Kidney epithelial cell (primary cell): ENCODE measurements at regions not wholly inside any gene's neighbourhood (a gene's known extent, or its start where the extent isn't known, plus 50 kb on each side); places are given as distances from the start of the nearest gene placed in this dataset.

ENCODE experiments used
- DNase-seq: peaks from one replicate; pipeline ENCODE4 v3.0.0-alpha.2; 2010; ENCODE audit warnings: low read depth
- H3K27me3 ChIP-seq: 2 replicates; pipeline ENCODE4 v1.6.0; 2011; ENCODE audit warnings: low read length; ENCODE audit not compliant: control insufficient read depth, insufficient read depth
- H3K36me3 ChIP-seq: 2 replicates; pipeline ENCODE4 v1.5.1; 2011; ENCODE audit warnings: low read length; ENCODE audit not compliant: control insufficient read depth, insufficient read depth
- H3K4me3 ChIP-seq: 2 replicates; pipeline ENCODE4 v1.5.1; 2011; ENCODE audit warnings: low read depth, mild to moderate bottlenecking, control low read depth, low read length
- TF ChIP-seq, protein P1 (sequence below): IDR thresholded peaks from 2 replicates; pipeline ENCODE4 v1.5.1; 2011; ENCODE audit warnings: mild to moderate bottlenecking, moderate library complexity, low read length, control low read depth, inconsistent platforms; ENCODE audit not compliant: insufficient read depth, poor library complexity, severe bottlenecking

DNA sequence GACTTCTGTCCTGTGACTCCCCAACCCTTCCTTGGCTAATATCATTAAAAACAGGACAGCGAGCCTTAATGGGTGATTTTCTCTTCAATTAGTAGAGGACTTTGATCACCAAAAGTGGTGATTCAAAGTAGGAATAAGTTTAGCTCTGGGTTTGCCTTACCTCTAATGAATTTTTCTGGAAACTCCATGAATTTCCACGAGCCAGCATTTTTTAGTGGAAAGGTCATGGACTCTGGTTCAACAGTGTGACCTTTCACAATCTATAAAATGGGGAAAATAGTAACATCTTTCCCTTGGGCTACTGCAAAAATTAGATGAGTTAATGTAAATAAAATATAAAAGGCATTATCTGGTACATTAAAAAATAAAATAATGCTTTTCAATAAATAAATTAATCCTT is 417.8 kb upstream of the NR2F2 start:
- no peaks in the 10 kb centered on the region for H3K36me3 ChIP-seq
- TF ChIP-seq, protein P1, sequence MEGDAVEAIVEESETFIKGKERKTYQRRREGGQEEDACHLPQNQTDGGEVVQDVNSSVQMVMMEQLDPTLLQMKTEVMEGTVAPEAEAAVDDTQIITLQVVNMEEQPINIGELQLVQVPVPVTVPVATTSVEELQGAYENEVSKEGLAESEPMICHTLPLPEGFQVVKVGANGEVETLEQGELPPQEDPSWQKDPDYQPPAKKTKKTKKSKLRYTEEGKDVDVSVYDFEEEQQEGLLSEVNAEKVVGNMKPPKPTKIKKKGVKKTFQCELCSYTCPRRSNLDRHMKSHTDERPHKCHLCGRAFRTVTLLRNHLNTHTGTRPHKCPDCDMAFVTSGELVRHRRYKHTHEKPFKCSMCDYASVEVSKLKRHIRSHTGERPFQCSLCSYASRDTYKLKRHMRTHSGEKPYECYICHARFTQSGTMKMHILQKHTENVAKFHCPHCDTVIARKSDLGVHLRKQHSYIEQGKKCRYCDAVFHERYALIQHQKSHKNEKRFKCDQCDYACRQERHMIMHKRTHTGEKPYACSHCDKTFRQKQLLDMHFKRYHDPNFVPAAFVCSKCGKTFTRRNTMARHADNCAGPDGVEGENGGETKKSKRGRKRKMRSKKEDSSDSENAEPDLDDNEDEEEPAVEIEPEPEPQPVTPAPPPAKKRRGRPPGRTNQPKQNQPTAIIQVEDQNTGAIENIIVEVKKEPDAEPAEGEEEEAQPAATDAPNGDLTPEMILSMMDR = no peak
- no peak for DNase-seq
- no peaks in the 10 kb centered on the region for H3K27me3 ChIP-seq
- no peak overlapping the region for H3K4me3 ChIP-seq

DNA sequence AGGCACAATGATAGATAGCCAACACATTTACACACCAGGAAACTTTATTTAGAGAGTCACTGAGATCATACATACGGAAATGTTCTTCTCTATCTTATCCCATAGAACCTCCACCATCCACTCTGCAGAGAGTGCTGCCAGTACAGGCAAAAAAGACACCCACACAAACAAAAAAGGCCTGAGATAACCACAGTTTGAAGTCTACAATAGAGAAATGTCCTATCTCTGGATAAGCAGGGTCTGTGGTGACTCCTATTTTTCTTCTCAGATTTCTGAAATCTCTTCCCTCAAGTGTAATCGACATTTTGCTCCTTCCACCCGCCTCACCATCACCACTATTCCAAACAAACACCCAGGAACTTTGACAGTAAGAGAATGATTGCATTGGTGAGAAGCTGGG is 413.9 kb upstream of the NR2F2 start:
- H3K27me3 ChIP-seq = no peaks in the 10 kb centered on the region
- TF ChIP-seq, protein P1 = no peak
- H3K36me3 ChIP-seq = no peaks in the 10 kb centered on the region
- DNase-seq = no peak
- H3K4me3 ChIP-seq = no peak overlapping the region

DNA sequence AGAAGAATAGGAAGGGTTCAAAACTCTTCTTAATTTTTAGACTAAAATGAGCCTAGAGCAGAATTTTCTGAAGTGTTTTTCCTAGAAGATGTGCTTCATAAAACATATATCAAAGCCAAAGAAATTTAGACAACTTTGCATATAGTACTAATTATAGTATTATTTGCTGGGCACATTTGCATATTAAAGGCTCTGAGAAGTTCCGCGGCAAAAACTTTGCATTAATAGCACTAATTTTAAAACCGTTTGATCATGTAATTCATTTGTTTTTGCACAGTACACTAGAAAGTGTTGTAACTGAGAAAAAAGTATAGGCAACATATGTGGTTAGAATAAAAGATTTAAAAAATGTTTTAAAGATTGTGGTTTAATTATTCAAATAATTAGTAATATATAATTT is 412.0 kb upstream of the NR2F2 start:
- Histone ChIP-seq H3K4me3 (no peak overlapping the region), H3K36me3 (no peaks in the 10 kb centered on the region), H3K27me3 (no peaks in the 10 kb centered on the region)
- TF ChIP-seq, protein P1 = no peak
- DNase-seq = no peak

DNA sequence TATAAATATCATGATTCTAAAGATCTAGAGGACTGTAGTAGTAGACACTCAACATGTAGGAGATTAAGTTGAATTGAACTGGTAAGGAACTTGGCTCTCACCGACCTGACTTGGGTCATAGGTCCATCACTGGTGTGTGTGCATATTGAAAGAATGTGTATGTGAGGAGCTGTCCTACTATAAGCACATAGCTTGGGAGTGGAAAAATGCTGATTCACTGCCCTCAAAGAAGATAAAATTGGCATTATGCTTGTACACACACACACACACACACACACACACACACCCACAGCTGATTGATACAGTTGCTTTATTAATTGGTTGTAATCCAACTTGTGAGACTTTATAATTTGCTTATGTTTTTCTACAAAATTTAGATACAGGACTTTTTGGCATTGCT is 411.0 kb upstream of the NR2F2 start:
- H3K4me3 ChIP-seq = no peak overlapping the region
- no peaks in the 10 kb centered on the region for H3K36me3 ChIP-seq
- no peak for DNase-seq
- TF ChIP-seq, protein P1 = no peak
- no peaks in the 10 kb centered on the region for H3K27me3 ChIP-seq

DNA sequence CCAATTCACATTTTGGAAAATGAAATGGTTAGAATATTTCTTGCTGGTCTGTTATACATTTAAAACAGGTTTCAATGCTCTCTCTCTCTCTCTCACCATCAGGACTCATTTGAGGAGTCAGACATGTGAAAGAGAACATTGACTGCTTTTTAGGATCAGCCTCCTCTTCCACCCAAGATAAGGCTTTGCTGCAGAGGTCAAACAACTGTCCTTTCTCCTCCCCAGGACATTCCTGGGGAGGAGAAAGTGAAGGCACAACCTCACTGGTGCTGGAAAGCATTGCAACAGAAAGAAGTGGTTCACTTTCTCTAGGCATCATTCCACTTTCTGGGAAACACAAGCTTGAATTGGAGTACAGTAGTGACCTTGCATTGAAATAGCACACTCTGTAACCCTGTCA is 409.1 kb upstream of the NR2F2 start:
- Histone ChIP-seq H3K36me3 (no peaks in the 10 kb centered on the region), H3K4me3 (no peak overlapping the region), H3K27me3 (no peaks in the 10 kb centered on the region)
- TF ChIP-seq, protein P1 = no peak
- DNase-seq = no peak

DNA sequence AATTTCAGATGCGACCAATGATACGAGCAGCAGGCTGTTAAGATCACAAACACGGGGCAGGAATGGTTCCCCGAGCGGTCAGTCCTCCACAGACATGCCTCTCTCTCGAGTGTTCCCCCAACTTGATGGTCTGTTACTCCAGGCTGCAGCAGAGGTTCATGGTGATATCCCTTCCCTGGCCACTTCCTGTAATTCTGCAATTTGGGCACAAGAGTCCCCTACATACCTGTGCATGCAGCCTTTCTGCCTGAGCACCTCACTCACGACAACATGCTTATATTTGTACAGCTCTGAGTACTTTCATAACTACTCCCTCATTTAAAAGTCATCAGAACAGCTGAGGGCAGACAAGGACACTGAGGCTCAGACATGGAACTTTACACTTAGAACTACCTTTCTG is 408.1 kb upstream of the NR2F2 start:
- Histone ChIP-seq H3K27me3 (no peaks in the 10 kb centered on the region), H3K36me3 (no peaks in the 10 kb centered on the region), H3K4me3 (no peak overlapping the region)
- TF ChIP-seq, protein P1 = no peak
- DNase-seq = no peak
